Lung (tissue), 11 donors: ENCODE measurements at regions not wholly inside any gene's neighbourhood (a gene's known extent, or its start where the extent isn't known, plus 50 kb on each side); places are given as distances from the start of the nearest gene placed in this dataset.
A peak's percentile ranks its signal among the peaks of the same experiment; 100 is the strongest.

Experiments used
- ATAC-seq: fragments of 200-7000 bp; cut with Tn5 transposase; one replicate; pipeline ENCODE4 v1.9.1; 2020; ENCODE audit warnings: moderate number of reproducible peaks; ENCODE audit not compliant: insufficient read depth, low FRiP score
- DNase-seq, 3 donors: peaks; one replicate each; pipeline ENCODE4 v3.0.0-alpha.2; 2013 to 2017
- H3K27ac ChIP-seq, 2 donors: one replicate each; pipeline ENCODE4 v1.5.1; 2013; ENCODE audit warnings: mild to moderate bottlenecking in 2 of 2, moderate library complexity in 2 of 2, control low read depth in 1 of 2, inconsistent platforms in 1 of 2, low read depth in 1 of 2, low read length in 1 of 2
- H3K27me3 ChIP-seq, 3 donors: one replicate each; pipeline ENCODE4 v1.5.1; 2013; ENCODE audit warnings: low read length in 2 of 3; ENCODE audit not compliant: control insufficient read depth in 3 of 3, insufficient read depth in 3 of 3
- H3K36me3 ChIP-seq, 4 donors: one replicate each; pipeline ENCODE4 v1.5.1; 2013; ENCODE audit warnings: low read length in 4 of 4, mild to moderate bottlenecking in 1 of 4, moderate library complexity in 1 of 4; ENCODE audit not compliant: control insufficient read depth in 4 of 4, insufficient read depth in 4 of 4
- H3K4me1 ChIP-seq, 5 donors: one replicate each; pipeline ENCODE4 v1.5.1; 2013; ENCODE audit warnings: low read length in 5 of 5, mild to moderate bottlenecking in 2 of 5, moderate library complexity in 1 of 5; ENCODE audit not compliant: control insufficient read depth in 5 of 5, insufficient read depth in 5 of 5
- H3K4me3 ChIP-seq: one replicate; pipeline ENCODE4 v1.5.1; 2013; ENCODE audit warnings: mild to moderate bottlenecking, control low read depth, moderate library complexity
- H3K9ac ChIP-seq, 2 donors: one replicate each; pipeline ENCODE4 v1.5.1; 2013; ENCODE audit warnings: low read length in 2 of 2, control low read depth in 1 of 2; ENCODE audit not compliant: insufficient read depth in 1 of 2
- H3K9me3 ChIP-seq, 4 donors: one replicate each; pipeline ENCODE4 v1.5.1; 2013; ENCODE audit warnings: low read length in 3 of 4, mild to moderate bottlenecking in 1 of 4, moderate library complexity in 1 of 4; ENCODE audit not compliant: control insufficient read depth in 4 of 4, insufficient read depth in 3 of 4
- WGBS, 2 donors: extraction: QIAGEN DNeasy Blood & Tissue Kit; methylation state at CpG; one replicate each; pipeline ENCODE4 v1.1.7; 2013; 5-methylcytosine and 5-hydroxymethylcytosine counted together
- TF ChIP-seq, protein P1 (sequence below): IDR thresholded peaks from 2 replicates; pipeline ENCODE4 v1.5.1; 2012; ENCODE audit warnings: mild to moderate bottlenecking; ENCODE audit errors: control extremely low read depth, extremely low read depth
- donor health status: control.
- donor health status: control.
- donor health status: Bipolar disorder and iron deficiency.
- donor health status: healthy.
- donor health status: DM: yes; HTN: yes; CAD: no.

DNA sequence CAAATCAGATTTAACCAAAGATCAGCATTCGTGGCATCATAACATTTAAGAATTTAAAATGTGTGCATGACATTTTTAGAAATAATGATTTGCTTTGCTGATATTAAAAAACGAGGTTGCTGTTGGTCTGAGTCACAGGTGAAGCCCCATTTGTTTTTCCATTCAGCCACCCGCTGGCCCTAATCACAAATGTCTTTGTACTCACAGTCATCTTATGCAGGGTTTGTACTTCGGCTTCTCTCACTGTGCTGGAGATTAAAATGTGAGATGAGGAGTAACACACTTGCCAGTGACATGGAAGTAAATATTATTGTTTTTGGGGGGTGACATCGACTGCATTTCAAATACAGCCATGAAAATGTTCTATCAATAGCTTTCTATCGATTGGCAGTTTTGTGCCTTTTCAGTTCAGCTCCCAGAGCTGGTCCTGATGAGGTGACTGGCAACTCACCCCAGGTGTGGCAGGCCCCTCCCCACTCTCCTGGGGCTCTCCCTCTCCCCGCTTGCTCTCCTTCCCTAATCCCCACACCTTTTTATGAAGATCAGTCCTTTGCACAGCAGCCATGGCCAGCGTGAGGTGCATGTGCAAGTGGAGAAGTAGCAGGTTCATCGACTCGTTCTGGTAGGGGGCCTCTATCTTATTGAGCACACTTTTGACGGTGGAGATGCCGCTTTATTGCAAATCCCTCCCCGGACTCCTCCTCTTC is 58.8 kb upstream of the FUCA2 start:
- no peak for DNase-seq
- Histone ChIP-seq H3K27ac (no peak overlapping the region), H3K9me3 (no peaks in the 10 kb centered on the region), H3K36me3 (no peaks in the 10 kb centered on the region), H3K4me3 (no peak overlapping the region), H3K27me3 (no peaks in the 10 kb centered on the region), H3K9ac (no peak overlapping the region), H3K4me1 (peaks cover 0 to 2% (median 2%) of the 10 kb centered on the region in 5 donors)
- no peak for ATAC-seq
- TF ChIP-seq, protein P1, sequence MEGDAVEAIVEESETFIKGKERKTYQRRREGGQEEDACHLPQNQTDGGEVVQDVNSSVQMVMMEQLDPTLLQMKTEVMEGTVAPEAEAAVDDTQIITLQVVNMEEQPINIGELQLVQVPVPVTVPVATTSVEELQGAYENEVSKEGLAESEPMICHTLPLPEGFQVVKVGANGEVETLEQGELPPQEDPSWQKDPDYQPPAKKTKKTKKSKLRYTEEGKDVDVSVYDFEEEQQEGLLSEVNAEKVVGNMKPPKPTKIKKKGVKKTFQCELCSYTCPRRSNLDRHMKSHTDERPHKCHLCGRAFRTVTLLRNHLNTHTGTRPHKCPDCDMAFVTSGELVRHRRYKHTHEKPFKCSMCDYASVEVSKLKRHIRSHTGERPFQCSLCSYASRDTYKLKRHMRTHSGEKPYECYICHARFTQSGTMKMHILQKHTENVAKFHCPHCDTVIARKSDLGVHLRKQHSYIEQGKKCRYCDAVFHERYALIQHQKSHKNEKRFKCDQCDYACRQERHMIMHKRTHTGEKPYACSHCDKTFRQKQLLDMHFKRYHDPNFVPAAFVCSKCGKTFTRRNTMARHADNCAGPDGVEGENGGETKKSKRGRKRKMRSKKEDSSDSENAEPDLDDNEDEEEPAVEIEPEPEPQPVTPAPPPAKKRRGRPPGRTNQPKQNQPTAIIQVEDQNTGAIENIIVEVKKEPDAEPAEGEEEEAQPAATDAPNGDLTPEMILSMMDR, result no peak
- WGBS, 2 donors, result 74% methylated on average over 13 of the region's 13 CpGs

DNA sequence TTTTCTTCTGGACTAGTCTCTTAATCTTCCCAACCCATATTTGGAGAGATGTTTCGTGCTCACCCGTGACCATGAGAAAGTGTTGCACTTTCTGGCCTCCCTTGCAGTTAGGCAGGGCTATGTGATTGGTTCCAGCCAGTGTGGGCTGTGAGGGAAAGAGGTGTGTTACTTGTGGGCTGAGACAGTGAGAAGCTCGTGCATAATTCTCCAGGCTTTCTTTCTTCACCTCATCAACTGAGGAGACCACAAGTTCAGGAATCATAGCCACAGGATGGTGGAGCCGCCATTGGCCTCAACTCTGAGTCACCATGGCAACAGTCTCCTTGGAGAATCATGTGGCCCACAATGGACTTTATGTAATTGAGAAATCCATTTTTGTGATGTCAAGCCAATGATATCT is 57.5 kb upstream of the FUCA2 start:
- DNase-seq (no peak), ATAC-seq (no peak)
- no peaks in the 10 kb centered on the region for H3K9me3 ChIP-seq
- peaks cover 0 to 2% (median 0%) of the 10 kb centered on the region in 5 donors for H3K4me1 ChIP-seq
- no peaks in the 10 kb centered on the region for H3K36me3 ChIP-seq
- TF ChIP-seq, protein P1, result no peak
- H3K27ac ChIP-seq, result no peak overlapping the region
- no peak overlapping the region for H3K4me3 ChIP-seq
- H3K27me3 ChIP-seq, result no peaks in the 10 kb centered on the region
- 80 to 95% methylated on average over 4 of the region's 4 CpGs for WGBS, 2 donors
- H3K9ac ChIP-seq, result no peak overlapping the region

DNA sequence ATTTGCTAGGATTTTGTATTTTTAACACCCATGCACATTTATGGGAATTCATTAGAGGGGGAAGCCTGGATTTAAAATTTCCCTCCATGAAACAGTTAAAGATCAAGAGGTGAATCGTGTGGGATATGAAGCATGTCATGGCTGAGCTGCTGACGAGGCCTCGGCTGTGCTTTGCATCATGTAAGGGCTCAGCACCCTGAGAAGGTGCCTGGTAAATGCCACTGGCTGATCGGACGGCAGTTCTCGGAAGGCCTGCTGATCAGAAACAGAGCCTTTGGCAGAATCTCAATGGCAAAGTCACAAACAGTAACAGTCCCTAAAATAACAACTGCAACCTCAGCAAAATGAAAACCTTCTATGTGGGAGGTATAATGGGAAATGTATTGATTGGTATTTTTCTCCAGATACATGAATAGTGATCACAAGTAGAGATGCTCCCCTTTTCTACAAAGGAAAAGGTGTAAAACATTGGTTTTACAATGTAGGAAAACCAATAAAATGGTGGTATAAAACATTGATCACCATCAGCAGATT is 53.0 kb upstream of the FUCA2 start:
- no peak overlapping the region for H3K27ac ChIP-seq
- ATAC-seq (no peak), DNase-seq (peak in 2 of 3 donors; percentile 33 to 48)
- no peaks in the 10 kb centered on the region for H3K27me3 ChIP-seq
- no peaks in the 10 kb centered on the region for H3K36me3 ChIP-seq
- H3K4me1 ChIP-seq, result peaks cover 0 to 2% (median 0%) of the 10 kb centered on the region in 5 donors
- no peak overlapping the region for H3K9ac ChIP-seq
- TF ChIP-seq, protein P1, result no peak
- H3K4me3 ChIP-seq, result no peak overlapping the region
- WGBS, 2 donors, result 82 to 86% methylated on average over 6 of the region's 6 CpGs
- H3K9me3 ChIP-seq, result no peaks in the 10 kb centered on the region
